ENCODE measurements at regions not wholly inside any gene's neighbourhood (a gene's known extent, or its start where the extent isn't known, plus 50 kb on each side); places are given as distances from the start of the nearest gene placed in this dataset.
"Not testable (repeated sequence)": the region's sequence is repeated elsewhere in the genome, so short reads cannot be mapped to it uniquely, and the experiment has no call there.

DNA sequence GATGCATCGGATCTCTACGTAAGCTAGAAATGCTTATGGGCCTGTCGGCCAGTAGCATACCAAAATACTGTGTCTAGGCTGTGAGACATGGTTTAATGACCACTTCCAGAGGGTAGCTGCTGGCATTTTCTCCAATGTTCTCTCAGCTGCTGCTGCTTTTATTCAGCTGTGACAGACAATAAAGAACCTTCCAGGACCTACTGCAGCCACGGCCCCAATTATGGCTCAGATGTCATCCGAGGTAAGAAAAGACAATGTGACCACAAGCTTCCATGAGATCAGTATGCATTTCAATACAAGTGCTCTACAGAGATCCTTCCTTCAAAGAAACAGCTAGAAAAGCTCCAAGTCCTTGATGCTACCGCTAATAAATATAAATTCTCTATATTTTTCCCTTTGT, 256.2 kb downstream of the SDHAF3 start:
- no peak for DNase-seq (ENCODE audit: low read depth, low spot score)

DNA sequence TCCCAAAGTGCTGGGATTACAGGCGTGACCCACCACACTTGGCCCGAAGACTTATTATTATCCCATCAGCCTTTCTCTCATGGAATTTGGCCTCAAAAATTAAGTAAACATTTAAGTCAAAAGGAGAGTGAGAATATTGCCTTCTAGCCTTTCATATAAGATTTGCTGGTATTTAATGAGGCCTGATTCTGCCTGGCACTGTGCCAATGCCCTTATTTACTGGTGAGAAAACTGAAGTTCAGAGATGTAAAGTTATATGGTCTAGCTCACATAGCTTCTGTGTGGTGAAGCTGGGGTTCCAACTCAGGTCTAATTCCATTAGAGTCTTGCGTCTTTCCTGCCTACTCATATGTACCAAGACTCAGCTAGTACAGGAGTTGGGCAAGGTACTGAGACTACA, 260.2 kb downstream of the SDHAF3 start:
- DNase-seq (ENCODE audit: low read depth, low spot score), result no peak

DNA sequence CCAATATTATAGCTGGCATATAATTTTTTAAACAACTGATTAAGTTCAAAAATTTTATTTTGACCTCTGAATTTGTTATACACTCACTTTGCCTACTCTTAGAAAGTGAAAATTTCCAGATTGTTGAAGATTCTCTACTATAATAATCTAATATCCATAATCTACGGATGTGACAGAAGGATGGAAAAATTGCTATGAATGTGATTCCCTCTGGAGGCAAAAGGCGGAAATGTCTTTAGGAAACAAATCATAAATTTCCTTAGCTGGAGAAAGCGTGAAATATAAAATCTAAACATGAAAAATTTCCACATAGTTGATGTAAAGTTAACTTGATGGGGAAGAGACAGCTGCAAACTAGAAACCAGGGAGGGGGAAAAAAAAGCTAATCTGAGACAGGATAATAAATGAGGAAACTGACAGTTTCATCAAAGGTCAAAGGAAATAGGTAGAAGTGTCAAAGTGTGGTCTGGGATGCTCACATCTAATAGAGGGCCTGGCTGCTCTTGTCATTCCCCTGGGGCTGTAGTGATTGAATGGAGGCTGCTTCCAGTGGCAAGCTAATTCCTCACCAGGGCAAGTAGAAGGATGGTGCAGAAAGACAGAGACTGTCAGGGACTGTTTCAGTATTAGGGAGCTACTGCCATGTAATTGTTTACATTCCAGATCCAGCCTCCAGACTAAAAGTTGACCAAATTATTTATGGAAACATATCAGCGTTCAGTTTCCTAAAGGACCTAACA, 264.5 kb downstream of the SDHAF3 start:
- DNase-seq (ENCODE audit: low read depth, low spot score), result no peak

DNA sequence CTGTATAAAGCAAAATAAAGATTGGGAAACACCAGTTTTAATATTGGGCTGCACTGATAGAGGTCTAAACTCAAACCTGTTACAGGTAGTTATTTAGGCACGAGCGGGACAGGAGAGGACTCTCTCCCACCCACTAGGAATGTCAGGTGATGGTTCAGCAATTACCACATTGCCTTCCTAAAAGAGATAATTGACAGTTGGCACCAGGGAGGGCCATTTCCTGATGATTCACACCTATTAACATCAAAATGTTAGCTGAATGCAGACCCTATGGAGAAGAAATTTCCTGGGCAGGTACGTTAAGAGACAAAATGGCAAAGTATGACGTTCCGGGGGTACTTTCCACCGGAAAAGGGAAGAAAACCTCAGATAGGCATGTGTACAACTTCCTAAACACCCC, 272.6 kb downstream of the SDHAF3 start:
- DNase-seq (ENCODE audit: low read depth, low spot score), result no peak

DNA sequence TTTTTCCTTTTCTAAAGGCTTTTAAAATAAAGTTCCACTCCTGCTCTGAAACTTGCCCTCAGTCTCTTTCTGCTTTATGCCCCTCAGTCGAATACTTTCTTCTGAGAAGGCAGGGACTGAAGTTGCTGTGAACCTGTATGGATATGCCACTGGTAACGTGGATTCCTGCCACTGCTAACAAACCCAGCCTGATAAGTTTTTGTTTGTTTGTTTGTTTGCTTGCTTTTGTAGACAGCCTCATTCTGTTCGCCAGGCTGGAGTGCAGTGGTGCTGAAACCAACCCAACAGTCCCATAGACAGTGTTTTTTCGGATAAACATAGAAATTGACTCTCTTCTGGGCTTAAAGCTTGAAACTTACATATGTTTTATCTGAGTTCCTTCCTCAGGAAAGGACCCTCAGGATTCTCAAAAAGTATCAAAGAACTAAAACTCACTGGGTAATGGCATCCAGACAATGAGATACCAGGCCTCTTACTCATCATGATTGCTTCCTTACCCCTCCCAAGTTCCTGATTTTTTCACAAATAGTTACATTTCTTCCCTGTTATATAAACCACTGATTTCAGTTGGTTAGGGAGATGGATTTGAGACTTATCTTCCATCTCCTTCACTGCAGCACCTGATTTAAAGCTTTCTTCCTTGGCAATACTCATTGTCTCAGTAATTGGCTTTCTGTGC, 273.6 kb downstream of the SDHAF3 start:
- DNase-seq (ENCODE audit: low read depth, low spot score), result no peak

DNA sequence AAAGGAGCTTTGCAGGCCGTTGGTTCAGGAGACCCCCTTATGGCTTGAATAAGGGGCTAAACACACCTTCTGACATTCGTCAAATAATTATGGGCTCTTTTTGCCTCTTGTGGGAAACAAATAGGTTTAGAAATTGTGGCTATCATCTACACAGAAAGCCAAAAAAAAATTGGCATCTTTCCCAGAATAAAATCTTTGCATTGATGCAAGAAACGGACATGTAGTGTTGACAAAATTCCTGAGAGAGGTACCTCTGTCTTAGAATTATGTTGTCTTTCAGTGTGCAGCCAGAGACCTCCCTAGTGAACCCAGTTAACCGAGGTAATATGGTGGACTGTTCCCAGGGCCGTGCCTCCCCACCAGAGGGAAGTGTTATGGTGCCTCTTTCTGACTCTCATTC, 283.9 kb downstream of the SDHAF3 start:
- DNase-seq (ENCODE audit: low read depth, low spot score), result no peak

DNA sequence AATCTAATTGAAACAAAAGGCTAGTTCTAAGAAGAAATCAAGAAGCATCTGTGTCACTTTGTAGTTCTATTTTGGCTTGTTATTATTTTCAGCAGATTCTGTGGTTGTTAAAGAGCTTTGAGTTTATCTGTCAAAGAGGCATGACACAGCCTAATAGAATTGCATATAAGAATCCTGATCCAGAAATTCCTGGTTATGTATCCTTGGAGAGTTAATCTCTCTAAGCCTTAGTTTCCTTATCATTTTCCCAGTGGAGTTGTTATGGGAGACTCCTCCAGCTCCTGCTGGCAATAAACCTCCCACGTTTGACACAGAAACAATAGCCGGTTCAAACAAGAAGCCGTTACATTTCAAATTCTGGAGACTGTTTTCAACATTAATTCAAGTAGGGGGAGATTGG, 288.3 kb downstream of the SDHAF3 start:
- no peak for DNase-seq (ENCODE audit: low read depth, low spot score)

DNA sequence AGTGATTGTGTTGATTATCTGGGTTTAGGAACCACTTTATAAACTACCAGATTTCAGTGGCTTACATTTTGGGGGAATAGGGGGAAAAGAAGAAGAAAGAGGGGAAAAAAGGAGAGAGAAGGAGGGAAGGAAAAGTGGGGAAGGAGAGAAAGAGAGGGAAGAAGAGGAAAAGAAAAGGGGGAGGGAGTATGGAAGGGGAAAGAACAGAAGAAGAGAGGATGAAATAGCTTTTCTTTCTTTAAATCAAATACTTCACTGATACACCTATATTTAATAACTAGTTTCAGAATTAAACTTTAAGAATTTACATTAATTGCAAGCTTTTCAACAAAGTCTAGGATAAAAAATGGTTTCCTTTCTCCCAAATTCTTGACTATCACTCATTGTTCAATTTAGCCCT, 289.6 kb downstream of the SDHAF3 start:
- no peak for DNase-seq (ENCODE audit: low read depth, low spot score)

DNA sequence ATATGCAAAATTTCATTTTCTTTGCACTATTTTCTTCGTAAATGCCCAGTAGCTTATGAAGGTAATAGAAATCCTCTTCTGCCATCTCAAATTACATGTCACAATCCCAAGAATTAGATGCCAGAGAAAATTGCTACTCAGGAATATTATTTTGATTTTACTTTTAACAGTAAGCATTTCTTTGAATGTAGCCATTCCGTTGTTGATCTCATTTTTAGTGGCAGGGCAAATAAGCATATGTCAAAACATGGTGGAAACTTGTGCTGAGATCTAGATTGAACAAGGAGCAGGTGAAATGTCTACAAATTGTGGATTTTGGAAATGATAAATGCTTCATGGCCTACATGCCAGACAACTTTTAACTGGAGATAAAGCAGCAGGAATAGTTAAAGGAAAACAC, 291.8 kb downstream of the SDHAF3 start:
- DNase-seq (ENCODE audit: low read depth, low spot score), result no peak

DNA sequence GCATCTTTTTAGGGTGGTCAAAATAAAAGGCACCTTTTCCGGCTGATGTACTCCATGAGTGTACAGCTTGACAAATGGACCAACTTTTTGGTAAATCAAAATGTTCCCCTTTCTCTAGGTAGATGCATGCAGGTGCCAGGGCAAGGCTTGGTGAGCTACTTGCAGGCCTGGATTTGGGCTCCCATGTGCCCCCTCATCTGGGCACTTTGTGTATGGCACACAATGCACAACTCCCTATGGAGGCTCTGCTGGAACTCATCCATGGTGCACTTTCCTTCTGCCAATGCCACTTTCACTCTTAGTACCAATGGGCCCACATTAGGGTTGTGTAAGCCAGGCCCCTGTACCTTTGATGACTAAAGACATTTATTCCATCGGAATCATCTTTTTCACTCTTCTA, 300.8 kb downstream of the SDHAF3 start:
- DNase-seq (ENCODE audit: low read depth, low spot score), result no peak

DNA sequence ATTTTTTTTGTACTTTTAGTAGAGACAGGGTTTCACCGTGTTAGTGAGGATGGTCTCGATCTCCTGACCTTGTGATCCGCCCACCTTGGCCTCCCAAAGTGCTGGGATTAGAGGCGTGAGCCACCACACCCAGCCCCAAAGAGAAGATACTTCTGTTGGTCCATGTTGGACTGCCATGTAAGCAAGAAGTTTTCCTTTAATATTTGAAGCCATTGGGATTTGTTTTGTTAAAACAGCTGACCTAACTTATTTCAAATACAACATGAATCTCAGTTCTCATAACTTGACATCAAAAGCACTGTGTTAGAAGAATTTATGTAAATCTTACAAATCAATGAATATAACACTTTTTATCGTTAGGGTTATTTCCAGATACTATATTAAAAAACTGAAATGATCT, 302.4 kb downstream of the SDHAF3 start:
- no peak for DNase-seq (ENCODE audit: low read depth, low spot score)

DNA sequence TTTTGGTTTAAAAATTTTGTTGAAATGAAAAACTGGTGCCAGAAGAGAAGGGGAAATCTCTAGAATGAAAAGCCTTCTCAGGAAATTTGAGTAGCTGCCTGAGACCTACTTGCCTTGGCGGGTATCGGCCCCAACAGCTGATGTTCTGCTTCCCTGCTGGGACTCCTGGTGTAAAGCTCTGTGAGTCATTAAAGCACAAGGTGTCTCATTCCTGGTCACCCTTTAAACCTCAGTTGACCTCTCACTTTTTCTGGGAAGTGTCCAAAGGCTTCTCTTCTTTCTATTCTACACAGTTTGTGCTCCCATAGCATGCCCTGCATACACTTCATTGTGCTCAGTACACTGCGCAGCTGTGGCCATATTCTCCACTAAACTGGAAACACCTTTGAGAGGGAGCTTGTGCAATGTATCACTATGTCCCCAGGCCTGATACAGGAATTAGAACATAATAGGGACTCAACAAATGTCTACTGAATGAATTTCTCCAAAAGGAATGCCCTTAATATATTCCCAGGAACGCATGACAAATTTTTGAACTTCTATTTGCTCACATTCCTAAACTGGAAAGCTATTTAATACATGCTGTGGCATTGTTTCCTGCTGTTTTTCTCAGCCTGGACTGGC, 303.9 kb downstream of the SDHAF3 start:
- DNase-seq (ENCODE audit: low read depth, low spot score), result no peak

DNA sequence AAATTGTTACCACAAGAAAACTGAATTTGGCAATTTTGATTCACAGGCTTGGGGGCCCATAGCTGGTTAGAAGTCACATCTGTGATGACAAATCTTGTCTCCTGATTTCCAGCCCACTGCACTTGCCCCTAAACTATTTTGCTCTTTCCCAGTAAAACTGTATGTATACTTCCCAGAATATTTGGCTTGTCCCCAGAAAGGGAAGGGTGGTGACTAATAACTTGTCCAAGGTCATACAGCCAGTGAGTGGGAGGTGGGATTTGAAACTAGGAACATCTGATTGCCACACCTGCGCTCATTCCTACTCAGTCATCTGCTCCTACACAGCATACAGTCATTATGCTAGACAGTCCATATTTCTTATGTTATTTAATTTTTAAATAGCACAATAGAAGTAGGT, 304.5 kb downstream of the SDHAF3 start:
- no peak for DNase-seq (ENCODE audit: low read depth, low spot score)

DNA sequence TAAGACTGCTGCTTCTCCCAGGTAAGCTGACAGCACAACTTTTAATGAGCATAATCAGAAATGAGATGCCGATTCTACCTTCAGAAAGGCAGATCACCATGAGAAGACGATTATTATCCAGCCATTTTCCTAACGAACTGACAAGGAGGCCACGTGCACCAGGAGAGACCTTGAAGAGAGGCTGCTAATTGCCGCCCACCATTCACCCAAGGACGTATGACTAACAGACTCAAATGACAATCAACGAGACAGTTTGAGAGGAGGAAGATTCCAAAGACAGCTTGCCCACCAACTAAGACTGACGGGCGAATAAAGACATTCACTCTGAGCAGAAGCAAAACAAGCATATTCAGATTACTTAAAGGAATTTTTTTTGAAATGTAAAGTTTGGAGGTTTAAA, 301.9 kb upstream of the TAC1 start:
- DNase-seq (ENCODE audit: low read depth, low spot score), result no peak

DNA sequence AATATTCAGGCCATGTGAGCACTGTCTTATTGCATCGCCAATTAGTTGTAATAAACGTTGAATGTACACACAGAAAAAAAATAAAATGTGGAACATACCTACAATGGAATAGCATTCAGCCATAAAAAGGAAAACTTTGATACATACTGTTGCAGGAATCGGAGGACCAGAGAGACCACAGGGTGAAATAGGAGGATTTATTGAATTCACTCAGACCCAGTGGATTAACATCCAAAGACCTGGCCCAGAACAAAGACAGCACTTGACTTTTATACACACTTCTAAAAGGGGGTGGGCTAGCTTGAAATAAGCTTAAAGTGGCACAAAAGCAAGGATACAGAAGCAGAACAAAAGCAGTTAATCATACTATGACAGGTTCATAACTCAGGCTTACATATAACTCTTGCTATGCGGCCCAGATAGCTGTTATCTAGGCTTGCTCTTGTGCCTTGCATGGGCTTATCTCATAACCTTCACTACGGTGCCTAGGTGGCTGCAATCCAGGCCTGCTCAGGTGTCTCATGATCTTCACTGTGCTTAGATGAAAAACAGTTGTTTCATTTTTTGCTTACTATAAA, 292.2 kb upstream of the TAC1 start:
- no peak for DNase-seq (ENCODE audit: low read depth, low spot score)

DNA sequence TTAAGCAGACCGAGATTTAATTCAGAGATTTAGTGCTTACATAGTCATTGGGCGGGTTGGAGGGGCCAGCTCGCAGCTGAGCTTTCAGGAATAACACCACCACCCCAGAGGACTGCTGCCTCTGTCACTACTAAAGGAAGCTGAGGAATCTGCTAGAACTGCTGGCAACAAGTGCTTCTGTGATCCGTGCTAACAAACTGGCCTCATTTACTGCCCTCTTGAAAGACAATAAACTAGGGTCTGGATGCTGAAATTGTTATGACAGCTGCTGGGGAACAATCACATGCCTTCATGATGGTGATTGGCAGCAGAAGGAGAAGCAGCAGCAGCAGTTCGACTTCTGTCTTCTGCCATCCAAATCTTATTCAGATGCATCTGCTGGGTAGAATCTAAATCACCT, 285.5 kb upstream of the TAC1 start:
- no peak for DNase-seq (ENCODE audit: low read depth, low spot score)

DNA sequence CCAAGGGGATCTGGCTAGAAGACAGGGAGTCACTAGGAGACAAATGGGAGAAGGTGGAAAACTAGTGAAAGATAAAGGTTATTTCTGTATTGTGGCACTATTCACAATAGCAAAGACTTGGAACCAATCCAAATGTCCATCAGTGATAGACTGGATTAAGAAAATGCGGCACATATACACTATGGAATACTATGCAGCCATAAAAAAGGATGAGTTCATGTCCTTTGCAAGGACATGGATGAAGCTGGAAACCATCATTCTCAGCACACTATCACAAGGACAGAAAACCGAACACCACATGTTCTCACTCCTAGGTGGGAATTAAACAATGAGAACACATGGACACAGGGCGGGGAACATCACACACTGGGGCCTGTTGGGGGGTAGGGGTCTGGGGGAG, 282.4 kb upstream of the TAC1 start:
- not testable (repeated sequence) for DNase-seq (ENCODE audit: low read depth, low spot score)

DNA sequence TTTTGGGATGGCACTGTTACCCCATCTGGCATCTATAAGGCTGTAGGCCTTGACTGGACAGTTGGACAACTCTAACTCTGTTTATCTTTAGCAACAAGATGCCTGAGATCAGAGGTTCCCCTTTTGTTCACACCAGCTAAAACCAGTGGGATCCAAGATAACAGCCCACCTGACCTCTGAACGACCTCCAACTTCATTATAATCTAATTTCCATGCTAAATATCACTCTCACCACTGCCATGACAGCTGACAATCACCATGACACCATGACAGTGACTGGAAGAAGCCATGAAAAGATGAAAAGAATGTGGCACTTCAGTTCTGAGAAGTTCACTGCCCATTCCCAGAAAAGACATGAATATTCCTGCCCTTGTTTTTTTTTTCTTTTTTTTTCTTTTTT, 281.4 kb upstream of the TAC1 start:
- DNase-seq (ENCODE audit: low read depth, low spot score), result no peak

DNA sequence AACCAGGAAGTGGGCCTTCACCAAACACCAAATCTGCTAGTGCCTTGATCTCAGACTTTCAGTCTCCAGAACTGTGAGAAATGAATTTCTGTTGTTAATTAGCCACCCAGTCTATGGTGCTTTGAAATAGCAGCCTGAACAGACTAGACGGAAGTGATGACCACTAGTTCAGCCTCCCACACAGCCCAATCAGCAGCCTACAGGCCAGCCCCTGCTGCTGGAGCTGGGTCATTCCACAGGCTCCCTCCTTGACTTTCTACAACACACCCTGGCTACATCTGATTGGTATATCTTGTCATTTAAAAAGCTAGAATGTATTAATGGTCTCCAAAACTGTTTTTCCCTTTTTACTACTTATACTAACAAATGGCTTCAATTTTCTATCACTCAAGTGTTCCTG, 277.2 kb upstream of the TAC1 start:
- DNase-seq (ENCODE audit: low read depth, low spot score), result no peak

DNA sequence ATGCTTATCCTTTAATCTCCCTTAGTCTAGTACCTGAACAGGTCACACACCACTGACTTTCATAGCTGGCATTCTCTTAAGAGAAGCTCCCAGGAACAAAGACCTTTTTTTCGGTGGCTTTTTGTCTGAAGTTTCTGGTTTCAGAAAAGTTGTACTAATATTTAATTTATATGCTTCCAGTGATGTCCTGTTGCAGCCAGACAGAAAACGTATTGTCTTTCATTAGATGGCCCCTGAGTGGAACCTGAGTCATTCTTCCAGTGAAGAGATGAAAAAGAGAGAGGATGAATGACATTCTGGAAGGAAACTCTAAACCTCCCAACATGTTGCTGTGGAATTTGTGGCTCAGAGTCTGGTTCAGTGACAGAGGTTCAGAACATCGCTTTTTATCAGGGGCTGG, 274.8 kb upstream of the TAC1 start:
- DNase-seq (ENCODE audit: low read depth, low spot score), result no peak

DNA sequence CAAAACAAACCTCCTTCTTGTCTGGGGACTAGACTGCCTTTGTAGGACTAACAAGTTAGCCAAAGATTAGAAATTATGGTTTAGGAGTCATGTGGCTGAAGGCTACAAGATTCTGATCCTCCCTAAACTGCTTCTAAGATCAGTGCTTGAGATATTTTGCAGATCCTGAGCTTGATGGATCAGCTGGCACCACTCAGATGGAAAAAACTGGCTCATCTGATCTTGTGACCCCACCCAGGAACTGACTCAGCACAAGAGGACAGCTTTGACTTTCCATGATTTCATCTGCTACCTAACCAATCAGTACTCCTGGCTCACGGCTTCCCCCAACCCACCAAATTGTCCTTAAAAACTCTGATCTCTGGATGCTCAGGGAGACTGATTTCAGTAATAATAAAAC, 271.5 kb upstream of the TAC1 start:
- DNase-seq (ENCODE audit: low read depth, low spot score), result no peak

DNA sequence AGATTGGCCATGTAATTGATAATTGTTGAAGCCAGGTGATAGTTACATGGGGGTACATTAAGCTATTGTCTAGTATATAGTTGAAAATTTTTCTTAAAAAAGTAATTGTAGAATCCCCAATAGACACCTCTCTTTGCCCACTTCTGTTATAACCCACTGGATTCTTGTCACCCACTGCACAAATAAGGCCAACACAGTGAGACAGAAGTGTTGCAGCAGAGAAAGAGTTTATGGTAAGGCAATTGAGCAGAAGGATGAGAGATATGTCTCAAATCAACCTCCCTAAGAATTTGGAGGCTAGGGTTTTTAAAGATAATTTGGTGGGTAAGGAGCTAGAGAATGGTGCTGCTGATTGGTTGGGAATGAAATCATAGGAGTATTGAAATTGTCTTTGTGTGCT, 270.3 kb upstream of the TAC1 start:
- DNase-seq (ENCODE audit: low read depth, low spot score), result no peak

DNA sequence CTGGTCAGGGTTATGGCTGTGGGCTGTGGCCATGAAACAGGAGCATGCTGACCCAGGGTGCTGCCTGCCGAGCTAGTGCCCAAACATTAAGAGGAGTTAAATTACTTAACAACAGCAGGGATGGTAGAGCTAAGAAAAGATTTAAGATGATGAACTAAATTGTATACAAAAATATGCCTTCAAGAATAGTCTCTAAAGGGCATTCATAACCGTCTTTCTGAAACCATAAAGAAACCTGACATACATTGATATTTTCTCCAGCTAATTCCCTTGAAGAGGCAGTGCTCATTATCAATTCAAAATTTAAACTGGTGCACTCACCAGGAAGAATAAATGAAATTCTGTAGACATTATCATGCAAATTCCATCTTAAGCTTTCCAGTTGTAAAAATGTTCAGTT, 265.8 kb upstream of the TAC1 start:
- no peak for DNase-seq (ENCODE audit: low read depth, low spot score)

Measured in pulmonary artery endothelial cell (primary cell).